ENCODE measurements at regions not wholly inside any gene's neighbourhood (a gene's known extent, or its start where the extent isn't known, plus 50 kb on each side); places are given as distances from the start of the nearest gene placed in this dataset.

GRCh38 chr10:8331896-8332729 is 277.6 kb downstream of the GATA3 start:
- TF ChIP-seq CTCF (IDR thresholded peaks at IDR 0.05; ENCODE audit: insufficient read depth, low read length) (no peak), POLR2AphosphoS5 (IDR thresholded peaks at IDR 0.05; ENCODE audit: low read depth) (no peak)

All from HL-60 (cell line).